ENCODE measurements at regions not wholly inside any gene's neighbourhood (a gene's known extent, or its start where the extent isn't known, plus 50 kb on each side); places are given as distances from the start of the nearest gene placed in this dataset.

DNA sequence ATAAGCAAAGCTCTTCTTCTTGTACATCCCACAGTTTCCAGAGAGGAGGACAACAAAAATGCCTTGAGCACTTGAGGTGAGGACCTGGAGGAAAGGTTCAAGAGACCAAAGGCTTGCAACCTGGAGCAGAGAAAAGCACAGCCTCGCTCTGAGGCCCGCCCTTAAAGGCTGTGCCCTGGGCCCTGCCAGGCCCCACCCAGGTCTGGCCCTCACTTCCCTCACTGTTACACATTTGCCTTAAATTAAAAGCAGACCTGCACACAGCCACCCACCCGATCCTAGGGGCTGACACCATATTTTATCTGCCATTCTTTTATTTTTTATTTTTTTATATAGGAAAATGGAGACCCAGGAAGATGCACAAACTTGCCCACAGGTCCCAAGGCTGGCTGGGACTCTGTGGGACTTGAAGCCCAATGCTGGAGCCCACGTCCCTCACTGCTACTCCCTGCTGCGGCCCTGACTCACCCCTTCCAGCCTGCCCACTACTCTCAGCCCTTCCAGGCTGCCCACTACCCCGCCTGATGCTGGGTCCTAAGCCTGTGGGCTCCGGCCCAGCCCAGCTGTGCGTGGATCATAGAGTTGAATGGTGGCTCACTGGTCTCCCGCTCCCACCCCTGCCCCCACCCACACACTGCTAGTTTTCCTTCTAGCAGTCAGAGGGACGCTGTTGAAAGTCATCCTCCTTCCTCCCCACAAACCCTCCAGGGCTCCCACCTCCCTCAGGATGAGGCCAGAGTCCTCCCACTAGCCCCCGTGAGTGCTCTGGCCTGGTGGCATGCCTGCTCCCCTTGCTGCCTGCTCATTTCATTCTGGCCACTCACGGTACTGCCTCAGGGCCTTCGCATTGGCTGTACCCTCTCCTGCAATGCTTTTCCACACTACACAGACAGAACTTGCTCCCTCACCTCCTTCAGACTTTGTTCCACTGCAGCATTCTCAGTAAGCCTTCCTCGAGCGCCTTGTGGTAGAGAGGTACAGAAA lies 77.6 kb upstream of the MED9 start:
- ATAC-seq (no peak), DNase-seq (ENCODE audit: low spot score) (no peak)
- Histone ChIP-seq H3K4me1 (ENCODE audit: insufficient read depth) (no peaks in the 10 kb centered on the region; the same call in 1 of the 2 replicates), H3K9me2 (ENCODE audit: insufficient read depth) (no peaks in the 10 kb centered on the region), H3K4me2 (no peak overlapping the region), H4K20me1 (replicated peaks; ENCODE audit: insufficient read depth) (no peaks in the 10 kb centered on the region), H3K27ac (ENCODE audit: low read depth) (no peak overlapping the region), H3K4me3 (no peak overlapping the region), H2AFZ (no peak overlapping the region), H3F3A (replicated peaks; ENCODE audit: low read depth) (no peaks in the 10 kb centered on the region), H3K36me3 (ENCODE audit: insufficient read depth) (no peaks in the 10 kb centered on the region), H3K79me2 (replicated peaks; ENCODE audit: insufficient read depth) (no peaks in the 10 kb centered on the region), H3K27me3 (ENCODE audit: insufficient read depth) (no peaks in the 10 kb centered on the region)
- no peak for TF ChIP-seq CREB1 (CRISPR knock-in tag; IDR thresholded peaks at IDR 0.05; ENCODE audit: low read depth)
- TF ChIP-seq ZNF114 (CRISPR knock-in tag; IDR thresholded peaks at IDR 0.05), result no peak
- TF ChIP-seq JUNB (IDR thresholded peaks at IDR 0.05; ENCODE audit: unreplicated experiment), result no peak
- TF ChIP-seq STAT1 (IDR thresholded peaks at IDR 0.05; ENCODE audit: unreplicated experiment), result no peak
- TF ChIP-seq ZNF331 (CRISPR knock-in tag; IDR thresholded peaks at IDR 0.05; ENCODE audit: low read depth), result no peak
- H3K27me3 Mint-ChIP-seq (ENCODE audit: insufficient read depth, low read depth, poor library complexity), result peaks cover 9% of the 10 kb centered on the region
- no peaks in the 10 kb centered on the region; the same call in 2 of the 3 replicates for H3K9me3 Mint-ChIP-seq
- no peak overlapping the region for H3K27ac Mint-ChIP-seq
- H3K4me1 Mint-ChIP-seq, result peaks cover 17% of the 10 kb centered on the region; the same call in 2 of the 3 replicates
- H3K4me3 Mint-ChIP-seq, result no peak overlapping the region
- H3K36me3 Mint-ChIP-seq (ENCODE audit: low read depth), result no peaks in the 10 kb centered on the region

DNA sequence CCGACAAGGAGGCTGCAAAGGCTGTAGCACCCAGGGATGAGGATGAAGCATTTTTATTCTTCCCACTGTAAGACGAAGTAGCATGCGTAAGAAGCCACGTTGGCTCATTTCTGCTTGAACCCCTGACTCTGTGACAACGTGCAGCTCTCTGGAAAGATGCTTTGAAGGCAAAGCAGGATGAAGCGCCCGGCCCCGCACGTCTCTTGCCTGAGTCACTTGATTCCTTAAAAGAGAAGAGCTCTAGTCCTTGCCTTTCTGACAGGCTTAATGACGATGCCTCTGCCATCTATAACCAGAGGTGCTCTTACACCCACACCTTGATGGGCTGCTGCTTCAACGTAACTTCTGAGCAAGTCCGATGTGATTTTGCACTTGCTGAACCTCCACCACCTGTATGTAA lies 76.7 kb upstream of the MED9 start:
- Histone ChIP-seq H3K27me3 (ENCODE audit: insufficient read depth) (no peaks in the 10 kb centered on the region), H3K79me2 (replicated peaks; ENCODE audit: insufficient read depth) (no peaks in the 10 kb centered on the region), H3K4me2 (no peak overlapping the region), H3K4me3 (no peak overlapping the region), H3K4me1 (ENCODE audit: insufficient read depth) (no peaks in the 10 kb centered on the region; the same call in 1 of the 2 replicates), H3K9me2 (ENCODE audit: insufficient read depth) (no peaks in the 10 kb centered on the region), H3K36me3 (ENCODE audit: insufficient read depth) (no peaks in the 10 kb centered on the region), H3K27ac (ENCODE audit: low read depth) (no peak overlapping the region), H2AFZ (no peak overlapping the region; the same call in 1 of the 2 replicates), H3F3A (replicated peaks; ENCODE audit: low read depth) (no peaks in the 10 kb centered on the region), H4K20me1 (replicated peaks; ENCODE audit: insufficient read depth) (no peaks in the 10 kb centered on the region)
- no peak overlapping the region for H3K4me3 Mint-ChIP-seq
- H3K9me3 Mint-ChIP-seq, result no peaks in the 10 kb centered on the region; the same call in 2 of the 3 replicates
- peaks cover 17% of the 10 kb centered on the region; the same call in 2 of the 3 replicates for H3K4me1 Mint-ChIP-seq
- no peak overlapping the region for H3K27ac Mint-ChIP-seq
- no peaks in the 10 kb centered on the region for H3K36me3 Mint-ChIP-seq (ENCODE audit: low read depth)
- no peak for ATAC-seq
- no peak for DNase-seq (ENCODE audit: low spot score)
- H3K27me3 Mint-ChIP-seq (ENCODE audit: insufficient read depth, low read depth, poor library complexity), result peaks cover 9% of the 10 kb centered on the region
- TF ChIP-seq EZH2phosphoT487 (IDR thresholded peaks at IDR 0.05; ENCODE audit: unreplicated experiment), result no peak
- TF ChIP-seq, protein P1, sequence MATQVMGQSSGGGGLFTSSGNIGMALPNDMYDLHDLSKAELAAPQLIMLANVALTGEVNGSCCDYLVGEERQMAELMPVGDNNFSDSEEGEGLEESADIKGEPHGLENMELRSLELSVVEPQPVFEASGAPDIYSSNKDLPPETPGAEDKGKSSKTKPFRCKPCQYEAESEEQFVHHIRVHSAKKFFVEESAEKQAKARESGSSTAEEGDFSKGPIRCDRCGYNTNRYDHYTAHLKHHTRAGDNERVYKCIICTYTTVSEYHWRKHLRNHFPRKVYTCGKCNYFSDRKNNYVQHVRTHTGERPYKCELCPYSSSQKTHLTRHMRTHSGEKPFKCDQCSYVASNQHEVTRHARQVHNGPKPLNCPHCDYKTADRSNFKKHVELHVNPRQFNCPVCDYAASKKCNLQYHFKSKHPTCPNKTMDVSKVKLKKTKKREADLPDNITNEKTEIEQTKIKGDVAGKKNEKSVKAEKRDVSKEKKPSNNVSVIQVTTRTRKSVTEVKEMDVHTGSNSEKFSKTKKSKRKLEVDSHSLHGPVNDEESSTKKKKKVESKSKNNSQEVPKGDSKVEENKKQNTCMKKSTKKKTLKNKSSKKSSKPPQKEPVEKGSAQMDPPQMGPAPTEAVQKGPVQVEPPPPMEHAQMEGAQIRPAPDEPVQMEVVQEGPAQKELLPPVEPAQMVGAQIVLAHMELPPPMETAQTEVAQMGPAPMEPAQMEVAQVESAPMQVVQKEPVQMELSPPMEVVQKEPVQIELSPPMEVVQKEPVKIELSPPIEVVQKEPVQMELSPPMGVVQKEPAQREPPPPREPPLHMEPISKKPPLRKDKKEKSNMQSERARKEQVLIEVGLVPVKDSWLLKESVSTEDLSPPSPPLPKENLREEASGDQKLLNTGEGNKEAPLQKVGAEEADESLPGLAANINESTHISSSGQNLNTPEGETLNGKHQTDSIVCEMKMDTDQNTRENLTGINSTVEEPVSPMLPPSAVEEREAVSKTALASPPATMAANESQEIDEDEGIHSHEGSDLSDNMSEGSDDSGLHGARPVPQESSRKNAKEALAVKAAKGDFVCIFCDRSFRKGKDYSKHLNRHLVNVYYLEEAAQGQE (IDR thresholded peaks at IDR 0.05; ENCODE audit: unreplicated experiment), result no peak
- no peak for TF ChIP-seq JUNB (IDR thresholded peaks at IDR 0.05; ENCODE audit: unreplicated experiment)
- TF ChIP-seq ZNF114 (CRISPR knock-in tag; IDR thresholded peaks at IDR 0.05), result no peak
- no peak for TF ChIP-seq ZNF331 (CRISPR knock-in tag; IDR thresholded peaks at IDR 0.05; ENCODE audit: low read depth)
- no peak for TF ChIP-seq CREB1 (CRISPR knock-in tag; IDR thresholded peaks at IDR 0.05; ENCODE audit: low read depth)
- TF ChIP-seq, protein P2, sequence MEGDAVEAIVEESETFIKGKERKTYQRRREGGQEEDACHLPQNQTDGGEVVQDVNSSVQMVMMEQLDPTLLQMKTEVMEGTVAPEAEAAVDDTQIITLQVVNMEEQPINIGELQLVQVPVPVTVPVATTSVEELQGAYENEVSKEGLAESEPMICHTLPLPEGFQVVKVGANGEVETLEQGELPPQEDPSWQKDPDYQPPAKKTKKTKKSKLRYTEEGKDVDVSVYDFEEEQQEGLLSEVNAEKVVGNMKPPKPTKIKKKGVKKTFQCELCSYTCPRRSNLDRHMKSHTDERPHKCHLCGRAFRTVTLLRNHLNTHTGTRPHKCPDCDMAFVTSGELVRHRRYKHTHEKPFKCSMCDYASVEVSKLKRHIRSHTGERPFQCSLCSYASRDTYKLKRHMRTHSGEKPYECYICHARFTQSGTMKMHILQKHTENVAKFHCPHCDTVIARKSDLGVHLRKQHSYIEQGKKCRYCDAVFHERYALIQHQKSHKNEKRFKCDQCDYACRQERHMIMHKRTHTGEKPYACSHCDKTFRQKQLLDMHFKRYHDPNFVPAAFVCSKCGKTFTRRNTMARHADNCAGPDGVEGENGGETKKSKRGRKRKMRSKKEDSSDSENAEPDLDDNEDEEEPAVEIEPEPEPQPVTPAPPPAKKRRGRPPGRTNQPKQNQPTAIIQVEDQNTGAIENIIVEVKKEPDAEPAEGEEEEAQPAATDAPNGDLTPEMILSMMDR (conservative IDR thresholded peaks at IDR 0.05; ENCODE audit: low read depth in 2 of 2), result no peak
- TF ChIP-seq POLR2AphosphoS5 (IDR thresholded peaks at IDR 0.05; ENCODE audit: low read depth), result no peak
- TF ChIP-seq, protein P3, sequence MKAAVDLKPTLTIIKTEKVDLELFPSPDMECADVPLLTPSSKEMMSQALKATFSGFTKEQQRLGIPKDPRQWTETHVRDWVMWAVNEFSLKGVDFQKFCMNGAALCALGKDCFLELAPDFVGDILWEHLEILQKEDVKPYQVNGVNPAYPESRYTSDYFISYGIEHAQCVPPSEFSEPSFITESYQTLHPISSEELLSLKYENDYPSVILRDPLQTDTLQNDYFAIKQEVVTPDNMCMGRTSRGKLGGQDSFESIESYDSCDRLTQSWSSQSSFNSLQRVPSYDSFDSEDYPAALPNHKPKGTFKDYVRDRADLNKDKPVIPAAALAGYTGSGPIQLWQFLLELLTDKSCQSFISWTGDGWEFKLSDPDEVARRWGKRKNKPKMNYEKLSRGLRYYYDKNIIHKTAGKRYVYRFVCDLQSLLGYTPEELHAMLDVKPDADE (IDR thresholded peaks at IDR 0.05), result no peak
- no peak for TF ChIP-seq EZH2 (IDR thresholded peaks at IDR 0.05; ENCODE audit: low read depth, unreplicated experiment)
- no peak for TF ChIP-seq STAT1 (IDR thresholded peaks at IDR 0.05; ENCODE audit: unreplicated experiment)

All from GM23338 (cell line).